ENCODE measurements at regions not wholly inside any gene's neighbourhood (a gene's known extent, or its start where the extent isn't known, plus 50 kb on each side); places are given as distances from the start of the nearest gene placed in this dataset.

DNA sequence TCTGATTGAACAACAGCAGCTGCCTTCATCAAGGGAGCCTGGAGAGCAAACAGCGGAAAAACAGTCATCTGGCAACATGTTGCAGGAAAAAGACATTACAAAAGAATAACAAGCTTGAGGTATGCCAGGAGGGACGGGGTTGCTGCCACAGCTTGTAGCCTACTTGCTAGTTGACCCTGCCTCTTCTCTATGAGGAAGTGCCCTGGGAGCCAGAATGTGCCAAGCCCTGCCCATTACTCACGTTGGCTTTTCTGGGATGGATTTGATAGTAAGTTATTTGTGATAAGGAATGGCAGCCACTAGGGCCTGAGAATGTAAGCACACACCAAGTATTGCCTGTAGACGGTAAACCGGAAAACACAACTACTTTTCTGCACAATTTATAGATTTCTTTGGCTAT lies 113.5 kb upstream of the KIRREL3 start:
- Mint-ChIP-seq H3K27ac (no peak overlapping the region), H3K27me3 (ENCODE audit: insufficient read depth) (peaks cover 21% of the 10 kb centered on the region), H3K4me3 (no peak overlapping the region), H3K9me3 (no peaks in the 10 kb centered on the region), H3K36me3 (ENCODE audit: low read depth) (no peaks in the 10 kb centered on the region), H3K4me1 (ENCODE audit: low read depth) (no peaks in the 10 kb centered on the region)
- TF ChIP-seq, protein P1, sequence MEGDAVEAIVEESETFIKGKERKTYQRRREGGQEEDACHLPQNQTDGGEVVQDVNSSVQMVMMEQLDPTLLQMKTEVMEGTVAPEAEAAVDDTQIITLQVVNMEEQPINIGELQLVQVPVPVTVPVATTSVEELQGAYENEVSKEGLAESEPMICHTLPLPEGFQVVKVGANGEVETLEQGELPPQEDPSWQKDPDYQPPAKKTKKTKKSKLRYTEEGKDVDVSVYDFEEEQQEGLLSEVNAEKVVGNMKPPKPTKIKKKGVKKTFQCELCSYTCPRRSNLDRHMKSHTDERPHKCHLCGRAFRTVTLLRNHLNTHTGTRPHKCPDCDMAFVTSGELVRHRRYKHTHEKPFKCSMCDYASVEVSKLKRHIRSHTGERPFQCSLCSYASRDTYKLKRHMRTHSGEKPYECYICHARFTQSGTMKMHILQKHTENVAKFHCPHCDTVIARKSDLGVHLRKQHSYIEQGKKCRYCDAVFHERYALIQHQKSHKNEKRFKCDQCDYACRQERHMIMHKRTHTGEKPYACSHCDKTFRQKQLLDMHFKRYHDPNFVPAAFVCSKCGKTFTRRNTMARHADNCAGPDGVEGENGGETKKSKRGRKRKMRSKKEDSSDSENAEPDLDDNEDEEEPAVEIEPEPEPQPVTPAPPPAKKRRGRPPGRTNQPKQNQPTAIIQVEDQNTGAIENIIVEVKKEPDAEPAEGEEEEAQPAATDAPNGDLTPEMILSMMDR (IDR thresholded peaks at IDR 0.05), result no peak
- DNase-seq, result no peak

- TF ChIP-seq, protein P1 (IDR thresholded peaks at IDR 0.05), result no peak
- no peaks in the 10 kb centered on the region for H3K36me3 Mint-ChIP-seq (ENCODE audit: low read depth)
- H3K4me1 Mint-ChIP-seq (ENCODE audit: low read depth), result peaks cover 6% of the 10 kb centered on the region; the same call in 1 of the 2 replicates
- H3K27ac Mint-ChIP-seq, result no peak overlapping the region
- H3K4me3 Mint-ChIP-seq, result no peak overlapping the region
- peaks cover 34% of the 10 kb centered on the region for H3K27me3 Mint-ChIP-seq (ENCODE audit: insufficient read depth)
- no peaks in the 10 kb centered on the region for H3K9me3 Mint-ChIP-seq
- DNase-seq, result no peak
Observed at GRCh38 chr11:127110542-127110941, 110.0 kb upstream of the KIRREL3 start.

- TF ChIP-seq, protein P1 (IDR thresholded peaks at IDR 0.05), result no peak
- H3K27ac Mint-ChIP-seq, result no peak overlapping the region
- peaks cover 6% of the 10 kb centered on the region; the same call in 1 of the 2 replicates for H3K4me1 Mint-ChIP-seq (ENCODE audit: low read depth)
- H3K9me3 Mint-ChIP-seq, result no peaks in the 10 kb centered on the region
- H3K4me3 Mint-ChIP-seq, result no peak overlapping the region
- peaks cover 34% of the 10 kb centered on the region for H3K27me3 Mint-ChIP-seq (ENCODE audit: insufficient read depth)
- H3K36me3 Mint-ChIP-seq (ENCODE audit: low read depth), result no peaks in the 10 kb centered on the region
- DNase-seq, result no peak
Observed at GRCh38 chr11:127109796-127110480, 109.4 kb upstream of the KIRREL3 start.

DNA sequence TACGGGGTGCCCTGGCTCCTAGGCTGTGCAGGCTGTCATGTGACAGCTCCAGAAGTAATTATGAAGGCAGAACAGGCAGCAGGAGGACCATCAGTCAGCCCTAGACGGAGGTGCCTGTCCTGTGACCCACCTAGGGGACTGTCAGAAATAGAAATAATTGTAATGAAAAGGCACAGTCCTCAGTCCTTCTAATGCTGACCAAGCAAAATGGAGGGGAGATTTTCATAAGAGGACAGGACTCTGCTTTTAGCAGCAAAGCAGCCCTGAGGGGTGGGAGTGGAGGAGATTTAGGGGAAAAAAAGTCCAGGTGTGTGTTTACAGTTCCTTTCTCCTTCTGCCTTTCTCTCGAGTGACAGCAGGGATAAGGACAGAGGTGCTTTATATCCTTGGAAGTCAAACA lies 108.3 kb upstream of the KIRREL3 start:
- Mint-ChIP-seq H3K36me3 (ENCODE audit: low read depth) (no peaks in the 10 kb centered on the region), H3K27ac (no peak overlapping the region), H3K4me1 (ENCODE audit: low read depth) (peaks cover 6% of the 10 kb centered on the region; the same call in 1 of the 2 replicates), H3K9me3 (no peaks in the 10 kb centered on the region), H3K4me3 (no peak overlapping the region), H3K27me3 (ENCODE audit: insufficient read depth) (peaks cover 33% of the 10 kb centered on the region)
- TF ChIP-seq, protein P1 (IDR thresholded peaks at IDR 0.05), result no peak
- DNase-seq, result no peak

GRCh38 chr11:127106938-127107337 lies 106.4 kb upstream of the KIRREL3 start:
- TF ChIP-seq, protein P1 (IDR thresholded peaks at IDR 0.05), result no peak
- no peaks in the 10 kb centered on the region for H3K9me3 Mint-ChIP-seq
- no peak overlapping the region for H3K27ac Mint-ChIP-seq
- DNase-seq, result no peak
- H3K4me1 Mint-ChIP-seq (ENCODE audit: low read depth), result peaks cover 10% of the 10 kb centered on the region; the same call in 1 of the 2 replicates
- H3K36me3 Mint-ChIP-seq (ENCODE audit: low read depth), result no peaks in the 10 kb centered on the region
- peaks cover 28% of the 10 kb centered on the region for H3K27me3 Mint-ChIP-seq (ENCODE audit: insufficient read depth)
- H3K4me3 Mint-ChIP-seq, result no peak overlapping the region
